Astrocyte of the cerebellum (primary cell): ENCODE measurements at regions not wholly inside any gene's neighbourhood (a gene's known extent, or its start where the extent isn't known, plus 50 kb on each side); places are given as distances from the start of the nearest gene placed in this dataset.

Source experiments
- DNase-seq: peaks from one replicate; pipeline ENCODE4 v3.0.0-alpha.2; 2011; ENCODE audit warnings: low read depth
- H3K4me3 ChIP-seq: 2 replicates; pipeline ENCODE4 v1.5.1; 2011; ENCODE audit warnings: mild to moderate bottlenecking, low read depth, low read length, moderate library complexity
- in situ Hi-C: cut with HindIII; loops from 2 replicates; pipeline ENCODE4 v1.10.0; 2017; ENCODE audit warnings: low sequenced_read_pairs
- TF ChIP-seq, protein P1 (sequence below): IDR thresholded peaks from 2 replicates; pipeline ENCODE4 v1.5.1; 2012; ENCODE audit warnings: low read length, low read depth, moderate library complexity, mild to moderate bottlenecking; ENCODE audit errors: missing control alignments

GRCh38 chr7:42735081-42735480 is 176.8 kb downstream of the C7orf25 start:
- no peak for DNase-seq
- TF ChIP-seq, protein P1, sequence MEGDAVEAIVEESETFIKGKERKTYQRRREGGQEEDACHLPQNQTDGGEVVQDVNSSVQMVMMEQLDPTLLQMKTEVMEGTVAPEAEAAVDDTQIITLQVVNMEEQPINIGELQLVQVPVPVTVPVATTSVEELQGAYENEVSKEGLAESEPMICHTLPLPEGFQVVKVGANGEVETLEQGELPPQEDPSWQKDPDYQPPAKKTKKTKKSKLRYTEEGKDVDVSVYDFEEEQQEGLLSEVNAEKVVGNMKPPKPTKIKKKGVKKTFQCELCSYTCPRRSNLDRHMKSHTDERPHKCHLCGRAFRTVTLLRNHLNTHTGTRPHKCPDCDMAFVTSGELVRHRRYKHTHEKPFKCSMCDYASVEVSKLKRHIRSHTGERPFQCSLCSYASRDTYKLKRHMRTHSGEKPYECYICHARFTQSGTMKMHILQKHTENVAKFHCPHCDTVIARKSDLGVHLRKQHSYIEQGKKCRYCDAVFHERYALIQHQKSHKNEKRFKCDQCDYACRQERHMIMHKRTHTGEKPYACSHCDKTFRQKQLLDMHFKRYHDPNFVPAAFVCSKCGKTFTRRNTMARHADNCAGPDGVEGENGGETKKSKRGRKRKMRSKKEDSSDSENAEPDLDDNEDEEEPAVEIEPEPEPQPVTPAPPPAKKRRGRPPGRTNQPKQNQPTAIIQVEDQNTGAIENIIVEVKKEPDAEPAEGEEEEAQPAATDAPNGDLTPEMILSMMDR, result no peak
- in situ Hi-C loops, result no loop called here
- no peak overlapping the region for H3K4me3 ChIP-seq

- TF ChIP-seq, protein P1, result no peak
- H3K4me3 ChIP-seq, result no peak overlapping the region
- no peak for DNase-seq
- in situ Hi-C loops, result no loop called here
Measured at GRCh38 chr7:42734568-42734967, 177.3 kb downstream of the C7orf25 start.

GRCh38 chr7:42733040-42733439 is 178.8 kb downstream of the C7orf25 start:
- no peak for DNase-seq
- TF ChIP-seq, protein P1, result no peak
- H3K4me3 ChIP-seq, result no peak overlapping the region
- in situ Hi-C loops, result no loop called here

GRCh38 chr7:42730586-42730985 is 181.3 kb downstream of the C7orf25 start:
- DNase-seq, result no peak
- TF ChIP-seq, protein P1, result no peak
- in situ Hi-C loops, result no loop called here
- no peak overlapping the region for H3K4me3 ChIP-seq

GRCh38 chr7:42729053-42729765 is 182.7 kb downstream of the C7orf25 start:
- H3K4me3 ChIP-seq, result no peak overlapping the region
- DNase-seq, result no peak
- TF ChIP-seq, protein P1, result no peak
- in situ Hi-C loops, result no loop called here

DNA sequence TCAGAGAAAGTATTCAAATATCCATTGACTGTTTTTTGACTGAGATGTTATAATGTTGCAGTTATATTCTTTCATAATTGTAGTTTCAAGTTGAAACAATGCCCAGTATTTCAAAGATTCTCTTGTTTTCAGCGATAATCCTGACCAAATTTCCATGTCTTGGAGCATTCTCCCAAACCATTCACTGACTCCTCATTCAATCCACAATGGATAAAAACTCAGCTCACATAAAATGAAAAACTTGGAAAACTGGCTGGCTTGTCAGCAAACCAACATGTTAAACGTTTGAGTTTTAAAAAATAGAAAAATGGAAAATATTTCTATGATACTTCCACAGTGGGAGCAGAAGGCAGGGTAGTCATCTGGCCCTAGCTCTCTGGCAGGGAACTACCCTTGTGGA is 184.4 kb downstream of the C7orf25 start:
- DNase-seq, result no peak
- in situ Hi-C loops, result no loop called here
- TF ChIP-seq, protein P1, result no peak
- H3K4me3 ChIP-seq, result no peak overlapping the region
